Inferior parietal cortex (tissue), 1 donor: ENCODE measurements at regions not wholly inside any gene's neighbourhood (a gene's known extent, or its start where the extent isn't known, plus 50 kb on each side); places are given as distances from the start of the nearest gene placed in this dataset.
"Not testable (repeated sequence)": the region's sequence is repeated elsewhere in the genome, so short reads cannot be mapped to it uniquely, and the experiment has no call there.

Experiments
- DNase-seq: peaks from one replicate; pipeline ENCODE4 v3.0.0-alpha.2; 2016; ENCODE audit errors: extremely low spot score

- no peak for DNase-seq
Observed at GRCh38 chr5:26415987-26416779, 622.2 kb downstream of the CDH9 start.

GRCh38 chr5:26390608-26391007, 647.8 kb downstream of the CDH9 start:
- no peak for DNase-seq

- DNase-seq, result peak; percentile 51
Observed at GRCh38 chr5:26388976-26389375, 649.4 kb downstream of the CDH9 start.

GRCh38 chr5:26386532-26386931, 651.9 kb downstream of the CDH9 start:
- no peak for DNase-seq

GRCh38 chr5:26364624-26365023, 673.8 kb downstream of the CDH9 start:
- DNase-seq, result not testable (repeated sequence)

- DNase-seq, result no peak
Observed at GRCh38 chr5:26343801-26344325, 694.5 kb downstream of the CDH9 start.

- DNase-seq, result no peak
Observed at GRCh38 chr5:26339576-26339975, 698.8 kb downstream of the CDH9 start.

GRCh38 chr5:26329562-26330189, 708.7 kb downstream of the CDH9 start:
- DNase-seq, result peak; percentile 41

- no peak for DNase-seq
Observed at GRCh38 chr5:26326153-26326759, 712.1 kb downstream of the CDH9 start.

GRCh38 chr5:26325432-26325831, 713.0 kb downstream of the CDH9 start:
- DNase-seq, result not testable (repeated sequence)

- DNase-seq, result not testable (repeated sequence)
Observed at GRCh38 chr5:26324273-26324895, 714.0 kb downstream of the CDH9 start.

- no peak for DNase-seq
Observed at GRCh38 chr5:26323794-26324193, 714.6 kb downstream of the CDH9 start.

- no peak for DNase-seq
Observed at GRCh38 chr5:26321278-26321677, 717.1 kb downstream of the CDH9 start.

- no peak for DNase-seq
Observed at GRCh38 chr5:26310415-26310814, 728.0 kb downstream of the CDH9 start.

- no peak for DNase-seq
Observed at GRCh38 chr5:26295541-26295940, 742.8 kb downstream of the CDH9 start.

- DNase-seq, result no peak
Observed at GRCh38 chr5:26282190-26282589, 756.2 kb downstream of the CDH9 start.

GRCh38 chr5:26278078-26278477, 760.3 kb downstream of the CDH9 start:
- no peak for DNase-seq

- peak; percentile 17 for DNase-seq
Observed at GRCh38 chr5:26259081-26259480, 779.3 kb downstream of the CDH9 start.

GRCh38 chr5:26245321-26245720, 793.1 kb downstream of the CDH9 start:
- DNase-seq, result no peak

- no peak for DNase-seq
Observed at GRCh38 chr5:26239588-26239987, 798.8 kb downstream of the CDH9 start.

GRCh38 chr5:26237489-26237888, 800.9 kb downstream of the CDH9 start:
- DNase-seq, result no peak

GRCh38 chr5:26236936-26237335, 801.5 kb downstream of the CDH9 start:
- DNase-seq, result no peak
